B cell (primary cell): ENCODE measurements at regions not wholly inside any gene's neighbourhood (a gene's known extent, or its start where the extent isn't known, plus 50 kb on each side); places are given as distances from the start of the nearest gene placed in this dataset.

Source experiments
- ATAC-seq: fragments of 200-7000 bp; cut with Tn5 transposase; one replicate; pipeline ENCODE4 v1.10.0; 2021; ENCODE audit warnings: low read depth, mild to moderate bottlenecking, moderate number of reproducible peaks, moderate library complexity
- CTCF ChIA-PET: fragments of 350-600 bp; sonication (Branson Sonifier 250); formaldehyde crosslinking; loops from one replicate; lab custom pipeline; 2021; ENCODE audit warnings: antibody characterized with exemption, inconsistent platforms; lab: Charles Lee
- POLR2A ChIA-PET: fragments of 350-600 bp; sonication (Branson Sonifier 250); formaldehyde crosslinking; loops from one replicate; lab custom pipeline; 2021; ENCODE audit warnings: antibody characterized with exemption; lab: Charles Lee
- DNase-seq: peaks from one replicate; pipeline ENCODE4 v3.0.0; 2013
- H2AFZ ChIP-seq: 2 replicates; pipeline ENCODE4 v1.6.1; 2012; ENCODE audit warnings: mild to moderate bottlenecking, low read depth, low read length; ENCODE audit not compliant: insufficient read depth, poor library complexity, severe bottlenecking
- H3K27ac ChIP-seq, 2 donors: 1 replicate in 1 of 2; 2 replicates in 1 of 2; pipeline ENCODE4 v1.5.1; 2012 to 2013; ENCODE audit warnings: low read length in 2 of 2, mild to moderate bottlenecking in 2 of 2, moderate library complexity in 1 of 2
- H3K27me3 ChIP-seq, 4 experiments: fragments of 200-600 bp in 1 of 4; sonication (generic) in 1 of 4; replicated peaks in 1 of 4; 1 replicate in 2 of 4; 2 replicates in 2 of 4; pipeline versions ENCODE4 v1.6.1 to v1.7.0; 2013 to 2016; ENCODE audit warnings: low read length in 3 of 4, mild to moderate bottlenecking in 2 of 4, mixed read lengths in 1 of 4, moderate library complexity in 1 of 4; ENCODE audit not compliant: insufficient read depth in 4 of 4, control insufficient read depth in 3 of 4; ENCODE audit errors: control extremely low read depth in 1 of 4
- H3K36me3 ChIP-seq, 2 experiments: replicated peaks in 1 of 2; 1 replicate in 1 of 2; 2 replicates in 1 of 2; pipeline versions ENCODE4 v1.6.1 to v1.7.1; 2013; ENCODE audit warnings: low read length in 1 of 2; ENCODE audit not compliant: insufficient read depth in 2 of 2, control insufficient read depth in 1 of 2; ENCODE audit errors: control extremely low read depth in 1 of 2, extremely low read depth in 1 of 2
- H3K4me1 ChIP-seq, 2 donors: fragments of 200-600 bp in 1 of 2; sonication (generic) in 1 of 2; 1 replicate in 1 of 2; 2 replicates in 1 of 2; pipeline versions ENCODE4 v1.5.1 to v1.6.1; 2013 to 2017; ENCODE audit warnings: low read length in 2 of 2; ENCODE audit not compliant: control insufficient read depth in 2 of 2, insufficient read depth in 2 of 2
- H3K4me2 ChIP-seq: replicated peaks from 2 replicates; pipeline ENCODE3; 2012; ENCODE audit warnings: mild to moderate bottlenecking, low read depth, low read length; ENCODE audit not compliant: poor library complexity, severe bottlenecking
- H3K4me3 ChIP-seq, 5 experiments: fragments of 200-600 bp in 1 of 5; sonication (generic) in 1 of 5; 1 replicate in 3 of 5; 2 replicates in 2 of 5; pipeline versions ENCODE4 v1.5.1 to v1.7.0; 2011 to 2016; ENCODE audit warnings: low read length in 4 of 5, mild to moderate bottlenecking in 4 of 5, low read depth in 2 of 5, control low read depth in 1 of 5, moderate library complexity in 1 of 5; ENCODE audit not compliant: insufficient read depth in 1 of 5; ENCODE audit errors: control extremely low read depth in 1 of 5, extremely low read depth in 1 of 5
- H3K79me2 ChIP-seq: fragments of 200-600 bp; sonication (generic); one replicate; pipeline ENCODE4 v1.6.0; 2016; ENCODE audit warnings: low read length; ENCODE audit not compliant: control insufficient read depth, insufficient read depth
- H3K9ac ChIP-seq: fragments of 200-600 bp; sonication (generic); 2 replicates; pipeline ENCODE4 v1.6.1; 2017; ENCODE audit warnings: mild to moderate bottlenecking, low read length, moderate library complexity
- H3K9me3 ChIP-seq, 3 donors: one replicate each; pipeline versions ENCODE4 v1.6.1 to v1.7.1; 2013; ENCODE audit warnings: low read length in 2 of 3; ENCODE audit not compliant: control insufficient read depth in 2 of 3, insufficient read depth in 1 of 3; ENCODE audit errors: control extremely low read depth in 1 of 3
- H4K20me1 ChIP-seq: 2 replicates; pipeline ENCODE4 v1.6.0; 2012; ENCODE audit warnings: mild to moderate bottlenecking, low read length; ENCODE audit not compliant: insufficient read depth, control insufficient read depth, poor library complexity, severe bottlenecking
- H3K27ac Mint-ChIP-seq: one replicate; pipeline ENCODE4 v1.8.0; 2021; ENCODE audit warnings: mixed read lengths
- H3K27me3 Mint-ChIP-seq: one replicate; pipeline ENCODE4 v1.8.0; 2021; ENCODE audit warnings: mixed read lengths
- H3K4me1 Mint-ChIP-seq: one replicate; pipeline ENCODE4 v1.8.0; 2021; ENCODE audit warnings: mixed read lengths
- H3K4me3 Mint-ChIP-seq: one replicate; pipeline ENCODE4 v1.8.0; 2021; ENCODE audit warnings: mixed read lengths
- H3K9me3 Mint-ChIP-seq: one replicate; pipeline ENCODE4 v1.8.0; 2022; ENCODE audit warnings: mixed read lengths; ENCODE audit not compliant: insufficient read depth
- CTCF ChIP-seq: fragments of 200-600 bp; IDR thresholded peaks from one replicate; pipeline ENCODE4 v1.8.0; 2022; ENCODE audit warnings: antibody characterized with exemption, mild to moderate bottlenecking
- EZH2 ChIP-seq: IDR thresholded peaks from 2 replicates; pipeline ENCODE4 v1.6.1; 2012; ENCODE audit warnings: borderline replicate concordance, low read depth, mild to moderate bottlenecking, moderate library complexity, low read length; ENCODE audit not compliant: insufficient read depth, poor library complexity, severe bottlenecking
- WGBS: methylation state at CpG from one replicate; pipeline ENCODE4 v1.1.5; 2013; ENCODE audit warnings: missing lambda C conversion rate; ENCODE audit not compliant: insufficient coverage; 5-methylcytosine and 5-hydroxymethylcytosine counted together
- intact Hi-C: fragments of 100-400 bp; cut with micrococcal nuclease; formaldehyde crosslinking; loops from one replicate; pipeline ENCODE4 v1.10.0; 2022

DNA sequence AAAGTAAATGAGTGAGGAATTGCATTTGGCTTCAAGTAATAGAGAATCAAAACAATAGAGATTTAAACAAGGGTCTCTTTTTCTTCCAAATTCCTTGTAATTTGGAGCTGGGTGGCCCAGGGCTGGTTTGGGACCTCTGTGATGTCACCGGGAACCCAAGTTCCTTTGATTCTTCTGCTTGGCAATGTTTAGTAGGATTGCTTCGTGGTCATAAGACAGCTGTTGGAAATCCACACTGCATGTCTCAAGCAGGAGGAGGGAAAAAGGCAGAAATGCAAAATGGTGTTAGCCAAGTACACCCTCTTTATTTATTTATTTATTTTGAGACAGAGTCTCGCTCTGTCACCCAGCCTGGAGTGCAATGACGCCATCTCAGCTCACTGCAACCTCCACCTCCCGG lies 72.6 kb upstream of the IL12B start:
- H2AFZ ChIP-seq: no peak overlapping the region
- Mint-ChIP-seq H3K9me3 (no peaks in the 10 kb centered on the region), H3K4me1 (peaks cover 24% of the 10 kb centered on the region), H3K27ac (no peak overlapping the region), H3K4me3 (no peak overlapping the region), H3K27me3 (no peaks in the 10 kb centered on the region)
- H3K4me3 ChIP-seq: no peak overlapping the region
- H3K79me2 ChIP-seq: no peaks in the 10 kb centered on the region
- intact Hi-C loops: no loop called here
- ATAC-seq: no peak
- H3K9ac ChIP-seq: no peak overlapping the region
- no peaks in the 10 kb centered on the region for H4K20me1 ChIP-seq
- no peaks in the 10 kb centered on the region for H3K36me3 ChIP-seq
- peaks cover 0 to 5% (median 0%) of the 10 kb centered on the region in 4 experiments for H3K27me3 ChIP-seq
- no peak for DNase-seq
- WGBS: 100% methylated on average over 4 of the region's 5 CpGs
- CTCF ChIA-PET: no interaction called here
- TF ChIP-seq EZH2: no peak
- no peaks in the 10 kb centered on the region for H3K9me3 ChIP-seq
- peaks cover 7 to 11% of the 10 kb centered on the region in 2 donors for H3K4me1 ChIP-seq
- no peak overlapping the region for H3K4me2 ChIP-seq
- POLR2A ChIA-PET: no interaction called here
- H3K27ac ChIP-seq: no peak overlapping the region

DNA sequence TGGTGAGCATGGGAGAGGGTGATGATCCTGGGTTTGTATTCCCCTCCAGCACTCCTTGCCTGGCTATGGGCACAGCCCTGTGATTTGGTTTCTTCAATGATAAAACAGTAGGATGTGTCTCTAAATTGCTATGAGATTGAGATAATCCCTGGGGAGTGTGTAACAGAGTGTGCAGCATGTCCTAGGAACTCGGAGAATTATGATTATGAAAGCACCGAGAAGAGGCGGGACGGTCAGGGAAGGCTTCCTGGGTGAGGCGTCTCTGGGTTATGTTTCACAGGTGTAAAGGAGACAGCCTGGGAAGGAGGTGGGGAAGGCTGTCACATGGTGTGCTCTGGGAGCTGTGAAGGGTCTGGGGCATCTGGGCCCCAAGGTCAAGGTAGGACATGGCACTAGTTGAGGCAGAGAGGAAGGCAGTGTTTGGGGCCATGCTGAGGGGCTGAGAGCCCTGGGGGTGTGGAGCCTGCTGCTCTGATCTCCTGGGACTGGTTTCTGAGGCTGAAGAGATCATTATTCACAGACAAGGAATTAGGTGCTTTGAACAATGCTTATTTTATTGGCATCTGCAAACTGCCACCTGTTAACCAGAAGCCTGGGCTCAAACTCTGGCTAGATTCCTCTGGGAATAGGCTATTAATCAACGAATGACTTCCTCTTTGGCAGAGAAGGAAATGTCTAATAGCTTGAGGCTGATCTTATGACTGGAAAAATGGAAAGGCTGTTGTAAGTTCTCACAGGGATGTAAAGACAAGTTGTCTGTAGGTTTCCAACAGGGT lies 73.8 kb upstream of the IL12B start:
- Mint-ChIP-seq H3K27ac (no peak overlapping the region), H3K27me3 (no peaks in the 10 kb centered on the region), H3K9me3 (no peaks in the 10 kb centered on the region), H3K4me1 (peaks cover 24% of the 10 kb centered on the region), H3K4me3 (no peak overlapping the region)
- no peak for DNase-seq
- WGBS: 82% methylated on average over 6 of the region's 6 CpGs
- ATAC-seq: no peak
- no peak overlapping the region for H2AFZ ChIP-seq
- H4K20me1 ChIP-seq: no peaks in the 10 kb centered on the region
- ChIA-PET POLR2A (no interaction called here), CTCF (no interaction called here)
- no peak overlapping the region for H3K4me3 ChIP-seq
- H3K4me2 ChIP-seq: no peak overlapping the region
- no peaks in the 10 kb centered on the region for H3K79me2 ChIP-seq
- peaks cover 7 to 11% of the 10 kb centered on the region in 2 donors for H3K4me1 ChIP-seq
- peaks cover 0 to 5% (median 0%) of the 10 kb centered on the region in 4 experiments for H3K27me3 ChIP-seq
- TF ChIP-seq CTCF (no peak), EZH2 (no peak)
- H3K9ac ChIP-seq: no peak overlapping the region
- intact Hi-C loops: no loop called here
- H3K27ac ChIP-seq: no peak overlapping the region
- no peaks in the 10 kb centered on the region for H3K36me3 ChIP-seq
- H3K9me3 ChIP-seq: no peaks in the 10 kb centered on the region
